Bronchial epithelial cell (primary cell): ENCODE measurements at regions not wholly inside any gene's neighbourhood (a gene's known extent, or its start where the extent isn't known, plus 50 kb on each side); places are given as distances from the start of the nearest gene placed in this dataset.

Experiments used
- DNase-seq: peaks from one replicate; pipeline ENCODE4 v3.0.0-alpha.2; 2010; ENCODE audit warnings: low read depth
- FAIRE-seq: peaks from 2 replicates; lab custom pipeline; 2011; peaks lifted over from hg19 to GRCh38; lab: Jason Lieb, UNC
- H3K27me3 ChIP-seq: 2 replicates; pipeline ENCODE4 v1.5.1; 2011; ENCODE audit warnings: low read length; ENCODE audit not compliant: control insufficient read depth, insufficient read depth
- H3K36me3 ChIP-seq: 2 replicates; pipeline ENCODE4 v1.5.1; 2011; ENCODE audit warnings: low read length; ENCODE audit not compliant: control insufficient read depth, insufficient read depth
- H3K4me3 ChIP-seq: 2 replicates; pipeline ENCODE4 v1.5.1; 2011; ENCODE audit warnings: mild to moderate bottlenecking, low read depth, low read length, control low read depth
- TF ChIP-seq, protein P1 (sequence below): IDR thresholded peaks from 2 replicates; pipeline ENCODE4 v1.5.1; 2011; ENCODE audit warnings: mild to moderate bottlenecking, moderate library complexity, low read length, control low read depth, inconsistent platforms; ENCODE audit not compliant: insufficient read depth, severe bottlenecking

DNA sequence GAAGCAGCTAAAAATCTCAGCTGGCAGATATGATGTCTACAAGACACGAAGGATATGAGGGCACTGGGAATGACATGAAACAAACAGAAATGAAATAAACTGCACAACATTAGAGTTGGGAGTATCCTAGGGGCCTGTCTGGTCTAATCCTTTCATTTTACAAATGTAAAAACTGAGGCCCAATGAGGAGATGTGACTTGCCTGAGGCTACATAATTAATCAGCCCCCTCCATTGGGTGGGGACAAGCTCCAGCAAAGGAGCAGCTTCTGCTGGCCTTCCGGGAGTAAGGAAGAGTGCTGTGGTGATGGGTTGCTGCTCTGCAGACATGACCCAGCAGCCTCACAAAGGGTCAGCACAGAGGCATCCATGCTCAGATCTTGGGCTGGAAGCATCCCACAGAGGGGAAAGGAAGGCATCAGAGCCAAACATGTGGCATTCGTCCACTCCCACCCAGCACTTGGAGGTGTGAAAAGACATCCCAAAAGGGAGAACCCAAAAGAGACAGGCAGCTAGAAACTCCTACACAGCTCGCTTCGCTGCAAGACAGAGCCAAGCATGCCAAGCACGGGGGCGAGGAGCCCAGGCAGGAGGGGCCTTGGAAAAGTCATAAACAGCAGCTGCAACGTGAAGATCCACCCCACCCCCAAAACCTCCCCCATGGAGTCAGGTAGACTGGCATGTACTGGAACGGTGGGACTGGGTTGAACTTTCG lies 183.7 kb downstream of the UNC5CL start:
- Histone ChIP-seq H3K27me3 (peaks cover 2% of the 10 kb centered on the region), H3K36me3 (no peaks in the 10 kb centered on the region), H3K4me3 (no peak overlapping the region)
- no peak for FAIRE-seq
- DNase-seq, result no peak
- TF ChIP-seq, protein P1, sequence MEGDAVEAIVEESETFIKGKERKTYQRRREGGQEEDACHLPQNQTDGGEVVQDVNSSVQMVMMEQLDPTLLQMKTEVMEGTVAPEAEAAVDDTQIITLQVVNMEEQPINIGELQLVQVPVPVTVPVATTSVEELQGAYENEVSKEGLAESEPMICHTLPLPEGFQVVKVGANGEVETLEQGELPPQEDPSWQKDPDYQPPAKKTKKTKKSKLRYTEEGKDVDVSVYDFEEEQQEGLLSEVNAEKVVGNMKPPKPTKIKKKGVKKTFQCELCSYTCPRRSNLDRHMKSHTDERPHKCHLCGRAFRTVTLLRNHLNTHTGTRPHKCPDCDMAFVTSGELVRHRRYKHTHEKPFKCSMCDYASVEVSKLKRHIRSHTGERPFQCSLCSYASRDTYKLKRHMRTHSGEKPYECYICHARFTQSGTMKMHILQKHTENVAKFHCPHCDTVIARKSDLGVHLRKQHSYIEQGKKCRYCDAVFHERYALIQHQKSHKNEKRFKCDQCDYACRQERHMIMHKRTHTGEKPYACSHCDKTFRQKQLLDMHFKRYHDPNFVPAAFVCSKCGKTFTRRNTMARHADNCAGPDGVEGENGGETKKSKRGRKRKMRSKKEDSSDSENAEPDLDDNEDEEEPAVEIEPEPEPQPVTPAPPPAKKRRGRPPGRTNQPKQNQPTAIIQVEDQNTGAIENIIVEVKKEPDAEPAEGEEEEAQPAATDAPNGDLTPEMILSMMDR, result no peak

DNA sequence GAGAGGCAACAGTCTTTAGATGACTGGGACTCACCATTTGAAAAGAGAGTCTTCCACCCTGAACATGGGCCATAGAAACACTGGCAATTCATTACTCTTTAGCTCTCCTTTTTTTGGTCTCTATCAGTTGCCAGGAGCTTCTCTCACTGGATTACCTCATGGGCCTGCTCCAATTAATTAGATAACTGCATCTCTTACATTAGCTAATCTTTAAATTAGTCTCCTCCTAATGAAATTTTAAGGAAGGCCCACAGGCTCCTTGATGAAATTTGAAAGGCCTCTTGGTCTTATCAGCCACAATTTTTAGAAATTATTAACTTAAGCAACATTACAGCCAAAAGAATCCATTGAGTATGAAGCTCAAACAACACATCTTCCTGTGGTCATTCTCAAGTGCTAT lies 184.4 kb downstream of the UNC5CL start:
- Histone ChIP-seq H3K27me3 (no peaks in the 10 kb centered on the region), H3K36me3 (no peaks in the 10 kb centered on the region), H3K4me3 (no peak overlapping the region)
- FAIRE-seq, result no peak
- TF ChIP-seq, protein P1, result no peak
- no peak for DNase-seq

DNA sequence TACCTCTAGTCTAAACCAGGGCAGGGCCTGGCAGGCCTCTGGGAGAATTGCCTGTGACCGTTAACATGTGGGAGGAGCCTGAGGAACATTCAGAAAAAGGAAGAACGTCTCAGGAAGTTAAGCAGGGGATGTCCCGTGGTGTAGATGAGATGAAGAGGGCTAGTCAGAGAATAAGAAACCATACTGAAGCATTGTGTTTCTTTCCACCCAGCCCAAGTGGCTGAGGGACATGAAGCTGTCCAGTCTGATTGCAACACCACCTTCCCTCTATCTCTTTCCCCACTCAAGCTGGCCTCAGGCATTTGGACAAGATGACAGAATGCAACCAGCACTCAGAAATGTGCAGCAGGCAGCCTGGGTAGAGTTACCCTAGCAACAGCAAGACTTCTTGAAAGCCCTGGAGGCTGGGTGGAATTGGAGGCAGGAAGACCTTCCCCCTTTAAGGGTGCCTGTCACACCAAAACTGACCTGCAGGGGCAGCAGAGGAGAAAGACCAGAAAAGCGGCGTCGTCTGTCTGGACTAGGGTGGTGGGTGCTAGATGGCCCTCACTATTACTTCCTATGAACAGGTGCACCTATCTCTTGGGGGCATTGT lies 186.1 kb downstream of the UNC5CL start:
- Histone ChIP-seq H3K27me3 (no peaks in the 10 kb centered on the region), H3K4me3 (no peak overlapping the region), H3K36me3 (no peaks in the 10 kb centered on the region)
- FAIRE-seq (no peak), DNase-seq (peak; percentile 9)
- TF ChIP-seq, protein P1, result peak; percentile 59

DNA sequence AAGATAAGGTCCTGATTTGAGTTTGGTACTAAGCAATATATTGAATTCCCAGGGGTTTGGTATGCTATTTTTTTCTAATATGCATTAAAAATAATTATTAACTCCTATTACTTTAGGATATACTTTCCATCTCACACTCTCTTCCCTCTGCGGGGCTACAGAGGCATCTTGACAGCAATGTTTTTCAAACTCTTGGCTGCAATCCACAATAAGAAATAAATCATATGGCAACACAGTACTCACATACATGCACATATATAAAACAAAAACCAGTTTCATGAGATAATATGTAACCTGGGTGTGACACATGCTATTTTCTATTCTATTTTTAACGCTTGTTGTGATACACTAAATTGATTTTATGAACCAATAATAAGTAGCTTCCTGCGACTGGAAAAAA lies 189.5 kb downstream of the UNC5CL start:
- no peaks in the 10 kb centered on the region for H3K36me3 ChIP-seq
- no peaks in the 10 kb centered on the region for H3K27me3 ChIP-seq
- FAIRE-seq (no peak), DNase-seq (no peak)
- H3K4me3 ChIP-seq, result no peak overlapping the region
- TF ChIP-seq, protein P1, result no peak

DNA sequence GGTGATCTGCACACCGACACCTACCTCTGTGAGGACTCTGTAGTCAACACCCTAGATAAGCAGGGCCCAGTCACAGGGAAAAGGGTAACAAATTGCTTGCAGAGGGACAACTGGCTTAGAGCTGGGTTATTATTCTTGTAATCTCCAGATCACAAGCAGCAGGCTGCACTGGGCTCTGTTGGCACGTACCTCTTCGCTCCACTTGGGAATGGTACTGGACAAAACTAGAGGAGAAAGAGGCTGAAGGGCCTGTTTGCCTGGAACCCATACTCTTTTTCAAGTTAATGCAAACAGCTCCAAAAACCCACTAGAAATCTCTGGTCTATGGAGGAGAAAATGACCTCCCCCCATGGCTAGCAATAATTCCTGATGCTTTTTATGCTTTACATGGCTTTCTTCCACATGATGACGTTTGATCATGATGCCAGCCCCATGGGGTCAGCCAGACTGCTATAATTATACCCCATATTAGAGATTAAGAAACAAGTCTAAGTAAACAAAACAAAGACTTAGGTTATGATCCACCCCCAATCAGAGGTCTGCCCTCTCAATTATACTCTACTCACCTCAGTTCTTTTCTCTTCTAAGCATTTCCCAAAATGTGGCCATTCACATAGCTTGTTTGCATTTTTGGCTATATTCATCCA lies 190.0 kb downstream of the UNC5CL start:
- Histone ChIP-seq H3K36me3 (no peaks in the 10 kb centered on the region), H3K4me3 (no peak overlapping the region), H3K27me3 (no peaks in the 10 kb centered on the region)
- no peak for DNase-seq
- FAIRE-seq, result no peak
- TF ChIP-seq, protein P1, result no peak
